ENCODE measurements at regions not wholly inside any gene's neighbourhood (a gene's known extent, or its start where the extent isn't known, plus 50 kb on each side); places are given as distances from the start of the nearest gene placed in this dataset.

GRCh38 chr6:165081944-165082532, 227.4 kb downstream of the C6orf118 start:
- no peak for DNase-seq

- no peak for DNase-seq
Observed at GRCh38 chr6:165077876-165078275, 231.5 kb downstream of the C6orf118 start.

- no peak for DNase-seq
Observed at GRCh38 chr6:165071906-165072305, 237.5 kb downstream of the C6orf118 start.

- no peak for DNase-seq
Observed at GRCh38 chr6:165060720-165061119, 248.7 kb downstream of the C6orf118 start.

GRCh38 chr6:165059032-165059431, 250.4 kb downstream of the C6orf118 start:
- DNase-seq = no peak

GRCh38 chr6:165056292-165056691, 253.1 kb downstream of the C6orf118 start:
- no peak for DNase-seq

- DNase-seq = no peak
Observed at GRCh38 chr6:165055231-165055630, 254.2 kb downstream of the C6orf118 start.

GRCh38 chr6:165052561-165053480, 256.6 kb downstream of the C6orf118 start:
- DNase-seq = no peak

- DNase-seq = no peak
Observed at GRCh38 chr6:165049362-165049761, 260.0 kb downstream of the C6orf118 start.

GRCh38 chr6:165047952-165048351, 261.5 kb downstream of the C6orf118 start:
- DNase-seq = no peak

GRCh38 chr6:165045631-165046030, 263.8 kb downstream of the C6orf118 start:
- DNase-seq = no peak

GRCh38 chr6:165042912-165043311, 266.5 kb downstream of the C6orf118 start:
- DNase-seq = no peak

- no peak for DNase-seq
Observed at GRCh38 chr6:165040440-165040839, 269.0 kb downstream of the C6orf118 start.

GRCh38 chr6:165034271-165034741, 275.1 kb downstream of the C6orf118 start:
- DNase-seq = no peak

GRCh38 chr6:165031502-165031901, 277.9 kb downstream of the C6orf118 start:
- no peak for DNase-seq

GRCh38 chr6:165025040-165025439, 284.4 kb downstream of the C6orf118 start:
- DNase-seq = no peak

GRCh38 chr6:165019681-165020080, 289.7 kb downstream of the C6orf118 start:
- no peak for DNase-seq

- DNase-seq = no peak
Observed at GRCh38 chr6:165015676-165016075, 293.7 kb downstream of the C6orf118 start.

GRCh38 chr6:165013701-165014100, 295.7 kb downstream of the C6orf118 start:
- DNase-seq = no peak

- DNase-seq = no peak
Observed at GRCh38 chr6:165012183-165012582, 297.2 kb downstream of the C6orf118 start.

- DNase-seq = no peak
Observed at GRCh38 chr6:165010556-165011535, 298.6 kb downstream of the C6orf118 start.

- DNase-seq = no peak
Observed at GRCh38 chr6:165008971-165009370, 300.4 kb downstream of the C6orf118 start.

GRCh38 chr6:165002866-165003265, 306.5 kb downstream of the C6orf118 start:
- no peak for DNase-seq
